HG03460 (cell line): ENCODE measurements at regions not wholly inside any gene's neighbourhood (a gene's known extent, or its start where the extent isn't known, plus 50 kb on each side); places are given as distances from the start of the nearest gene placed in this dataset.

Source experiments
- ATAC-seq: cut with Tn5 transposase; IDR thresholded peaks from one replicate; pipeline ENCODE4 v1.9.1; 2021; ENCODE audit not compliant: unreplicated experiment

DNA sequence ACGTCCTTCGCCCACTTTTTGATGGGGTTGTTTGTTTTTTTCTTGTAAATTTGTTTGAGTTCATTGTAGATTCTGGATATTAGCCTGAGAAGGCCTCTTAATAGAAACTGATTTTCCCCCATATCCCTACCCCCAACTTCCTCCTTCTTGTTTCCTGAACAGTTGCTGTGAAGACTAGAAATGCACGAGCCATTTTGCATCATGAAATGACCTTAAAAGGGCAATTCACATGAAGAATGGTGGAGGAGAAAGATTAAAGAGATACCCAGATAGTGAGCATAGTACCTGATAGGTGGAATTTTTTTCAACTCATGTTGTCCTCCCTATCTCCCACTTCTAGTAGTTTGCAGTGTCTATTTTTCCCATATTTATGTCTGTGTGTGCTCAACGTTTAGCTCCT, 55.2 kb upstream of the KCNH8 start:
- ATAC-seq = no peak

DNA sequence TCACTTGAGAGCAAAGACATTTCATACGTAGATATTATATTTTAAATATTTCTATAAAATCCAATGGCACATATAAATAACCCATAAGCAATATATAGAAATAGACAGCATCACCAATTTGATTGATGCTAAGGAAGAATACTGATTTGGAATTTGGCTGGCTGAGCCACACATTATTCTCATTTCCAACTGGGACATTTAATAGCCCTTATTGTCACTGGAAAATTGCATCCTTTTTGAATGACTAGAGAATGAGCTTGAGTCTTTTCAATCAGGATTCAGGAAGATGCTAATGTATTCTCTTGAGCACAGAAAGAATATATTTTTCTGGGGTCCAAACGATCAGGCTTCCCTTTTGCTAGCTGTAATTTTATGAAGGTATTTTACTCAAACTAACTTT, 70.9 kb upstream of the KCNH8 start:
- ATAC-seq = no peak

DNA sequence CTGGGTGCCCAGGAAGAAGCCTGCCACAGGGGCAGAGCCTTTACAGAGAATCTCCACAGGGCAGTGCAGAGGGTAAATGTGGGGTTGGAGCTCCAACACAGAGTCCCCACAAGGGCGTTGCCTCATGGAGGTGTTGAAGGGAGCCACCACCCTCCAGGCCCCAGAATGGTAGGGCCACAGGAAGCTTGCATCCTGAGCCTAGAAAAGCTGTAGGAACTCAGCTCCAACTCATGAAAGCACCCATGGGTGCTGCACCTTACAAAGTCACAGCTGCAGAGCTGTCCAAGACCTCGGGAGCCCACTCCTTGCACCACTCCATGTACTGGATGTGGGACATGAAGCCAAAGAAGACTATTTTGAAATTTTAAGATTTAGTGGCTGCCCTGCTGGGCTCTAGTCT, 73.3 kb upstream of the KCNH8 start:
- no peak for ATAC-seq

DNA sequence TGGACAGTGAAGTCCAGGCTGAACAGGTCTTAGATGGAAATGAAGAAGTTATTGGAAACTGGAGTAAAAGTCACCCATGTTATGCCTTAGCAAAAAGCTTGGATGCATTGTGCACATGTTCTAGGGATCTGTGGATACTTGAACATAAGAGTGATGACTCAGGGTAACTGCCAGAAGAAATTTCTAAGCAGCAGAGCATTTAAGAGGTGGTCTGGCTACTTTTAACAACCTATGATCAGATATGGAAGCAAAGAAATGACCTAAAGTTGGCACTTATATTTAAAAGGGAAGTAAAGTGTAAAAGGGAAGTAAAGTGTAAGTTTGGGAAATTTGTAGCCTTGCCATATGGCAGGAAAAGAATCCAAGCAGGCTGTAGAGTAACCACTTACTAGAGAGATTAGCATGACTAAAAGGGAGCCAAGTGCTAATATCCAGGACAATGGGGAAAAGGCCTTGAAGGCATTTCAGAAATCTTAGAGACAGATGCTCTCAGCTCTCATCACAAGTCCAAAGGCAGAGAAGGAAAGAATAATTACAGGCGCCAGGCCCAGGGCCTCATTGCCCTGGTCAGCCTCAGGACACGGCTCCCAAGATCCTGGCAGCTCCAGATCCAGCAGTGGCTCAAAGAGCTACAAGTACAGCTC, 73.9 kb upstream of the KCNH8 start:
- no peak for ATAC-seq

DNA sequence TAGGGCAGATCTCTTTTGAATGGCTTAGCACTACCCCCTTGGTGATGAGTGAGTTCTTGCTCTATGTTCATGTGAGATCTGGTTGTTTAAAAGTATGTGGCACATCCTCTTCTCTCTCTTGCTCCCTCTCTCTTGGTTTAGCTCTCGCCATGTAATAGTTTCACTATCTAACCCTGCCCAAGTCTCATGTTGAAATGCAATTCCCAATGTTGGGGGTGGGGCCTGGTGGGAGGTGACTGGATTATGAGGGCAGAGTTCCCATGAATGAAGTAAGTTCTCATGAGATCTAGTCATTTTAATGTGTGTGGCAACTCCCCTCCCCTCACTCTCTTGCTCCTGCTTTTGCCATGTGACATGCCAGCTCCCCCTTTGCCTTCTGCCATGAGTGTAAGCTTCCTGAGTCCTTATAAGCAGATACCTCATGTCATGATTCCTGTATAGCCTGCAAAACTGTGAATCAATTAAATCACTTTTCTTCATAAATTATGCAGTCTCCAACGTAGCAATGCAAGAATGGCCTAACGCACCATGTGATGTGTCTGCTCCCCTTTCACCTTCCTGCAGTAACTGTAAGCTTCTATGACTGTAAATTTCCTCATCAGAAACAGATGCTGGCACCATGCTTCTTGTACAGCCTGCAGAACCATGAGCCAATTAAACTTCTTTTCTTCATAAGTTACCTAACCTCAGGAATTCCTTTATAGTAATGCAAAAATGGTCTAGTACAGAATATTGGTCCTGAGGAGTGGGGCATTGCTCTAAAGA, 74.8 kb upstream of the KCNH8 start:
- no peak for ATAC-seq

DNA sequence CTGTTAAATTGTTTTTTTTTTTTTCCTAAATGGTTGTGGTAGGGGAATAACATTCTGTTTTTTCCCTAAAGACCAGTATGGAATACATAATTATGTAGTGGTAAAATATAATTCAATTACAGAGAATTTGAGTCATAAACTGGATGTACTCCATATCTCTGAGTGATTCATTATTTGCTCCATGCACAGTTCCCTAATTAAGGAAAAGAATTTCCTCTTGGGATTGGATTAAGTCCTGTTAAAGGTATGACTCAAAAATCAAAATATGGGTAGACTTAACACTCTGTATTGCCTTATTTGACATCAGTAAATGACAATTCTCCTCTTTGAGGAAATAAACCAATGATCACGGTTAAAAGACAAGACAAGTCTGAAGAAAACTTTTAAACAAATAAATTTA, 78.0 kb upstream of the KCNH8 start:
- no peak for ATAC-seq

DNA sequence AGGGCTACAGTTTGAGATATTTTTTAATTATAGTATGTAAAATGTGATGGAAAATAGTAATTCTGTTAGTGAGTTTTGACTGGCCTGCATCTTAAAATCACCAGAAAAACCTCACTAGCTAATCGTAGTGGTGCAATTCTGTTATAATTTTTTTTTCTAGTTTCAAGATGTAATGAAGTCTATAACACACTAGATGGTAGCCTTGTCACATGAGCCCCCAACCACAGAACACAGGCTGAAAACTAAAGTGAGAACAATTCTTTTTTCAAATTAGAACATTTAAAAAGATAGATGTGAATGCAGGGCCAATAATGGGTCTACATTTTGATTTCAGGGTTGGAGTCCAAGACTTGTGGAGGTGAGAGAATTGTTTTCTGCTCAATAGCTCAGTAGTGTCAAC, 83.3 kb upstream of the KCNH8 start:
- no peak for ATAC-seq

DNA sequence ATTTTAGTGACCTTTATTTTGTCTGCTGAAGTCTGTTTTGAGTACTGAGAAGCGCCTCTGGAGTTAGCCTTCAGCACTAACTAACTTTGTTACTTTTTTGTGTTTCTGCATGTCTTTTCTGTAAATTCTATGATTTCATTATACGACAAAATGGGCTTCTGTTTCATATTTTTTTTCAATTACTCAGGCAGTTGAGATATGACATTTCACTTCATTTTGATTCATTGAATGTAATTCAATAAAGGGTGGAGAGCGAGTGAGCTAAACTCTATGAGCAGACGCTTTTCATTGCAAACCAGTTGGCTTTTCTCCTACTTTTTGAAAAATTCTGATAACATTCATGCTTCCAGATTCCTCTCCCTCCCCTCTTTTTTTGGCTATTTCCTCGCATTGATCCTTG, 84.4 kb upstream of the KCNH8 start:
- ATAC-seq = no peak

DNA sequence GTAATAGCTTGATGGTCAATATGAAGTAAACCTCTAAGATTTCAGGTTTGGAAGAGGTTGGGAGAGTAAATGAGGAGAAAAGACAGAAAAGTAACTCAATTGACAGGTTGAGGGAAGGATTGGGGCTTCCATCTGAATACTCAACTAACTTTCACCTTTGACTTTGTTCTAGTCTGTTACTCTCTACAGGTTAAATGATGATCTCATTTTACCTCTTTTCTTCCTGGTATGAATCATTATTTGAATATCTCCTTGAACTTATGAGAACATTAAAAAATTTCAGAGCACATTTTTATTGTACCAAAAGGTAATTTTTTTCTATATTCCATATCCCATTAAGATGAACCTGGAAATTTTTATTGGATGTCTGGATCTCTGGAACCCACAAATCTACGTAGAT, 87.9 kb upstream of the KCNH8 start:
- ATAC-seq = no peak

DNA sequence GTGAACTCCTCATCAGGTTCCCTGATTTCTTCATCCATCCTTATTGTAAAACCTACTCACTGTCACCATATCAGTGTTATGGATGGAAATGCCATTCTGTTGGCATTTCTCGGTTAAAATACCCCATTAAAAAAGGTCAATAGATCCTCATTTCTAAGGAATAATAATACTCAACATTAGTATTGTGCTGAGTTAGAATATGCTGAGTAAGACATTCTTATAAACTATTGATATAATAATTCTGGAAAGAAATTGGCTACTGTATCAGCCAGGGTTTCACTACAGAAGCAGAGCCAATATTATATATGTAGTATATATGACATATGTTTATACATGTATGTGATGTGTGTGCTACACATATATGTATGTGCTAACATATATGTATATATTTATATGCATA, 95.4 kb upstream of the KCNH8 start:
- no peak for ATAC-seq

DNA sequence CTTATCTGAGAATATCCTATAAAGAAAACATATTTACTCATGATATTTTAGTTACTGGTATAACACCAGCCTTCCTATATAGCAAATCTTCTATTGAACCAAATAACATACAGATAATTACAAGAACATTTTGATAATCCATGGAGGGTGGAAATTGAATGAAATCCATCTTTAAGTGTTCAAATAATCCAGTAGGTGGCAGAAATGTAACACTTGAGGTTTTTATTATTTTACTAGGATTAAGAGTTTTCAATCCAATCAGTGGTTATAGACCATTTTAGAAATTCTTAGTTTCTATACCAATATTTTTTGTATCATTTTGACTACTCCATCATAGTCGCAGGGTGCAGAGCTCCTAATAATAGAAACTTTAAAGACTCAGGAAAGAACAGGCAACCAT, 101.9 kb upstream of the KCNH8 start:
- ATAC-seq = no peak

DNA sequence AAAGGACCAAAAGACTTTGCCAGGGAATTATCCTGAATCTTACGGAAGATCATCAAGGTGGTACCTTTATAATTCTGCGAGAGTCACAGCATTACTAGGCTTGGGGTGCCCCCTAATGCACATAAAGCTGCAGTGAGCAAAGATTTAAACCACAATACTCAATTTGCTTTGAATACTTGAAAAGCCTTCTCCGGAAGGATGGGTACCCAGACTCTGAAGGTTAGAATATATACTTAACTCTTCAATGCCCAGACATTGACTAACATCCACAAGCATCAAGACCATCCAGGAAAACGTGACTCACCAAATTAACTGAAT, 117.8 kb upstream of the KCNH8 start:
- ATAC-seq = no peak

DNA sequence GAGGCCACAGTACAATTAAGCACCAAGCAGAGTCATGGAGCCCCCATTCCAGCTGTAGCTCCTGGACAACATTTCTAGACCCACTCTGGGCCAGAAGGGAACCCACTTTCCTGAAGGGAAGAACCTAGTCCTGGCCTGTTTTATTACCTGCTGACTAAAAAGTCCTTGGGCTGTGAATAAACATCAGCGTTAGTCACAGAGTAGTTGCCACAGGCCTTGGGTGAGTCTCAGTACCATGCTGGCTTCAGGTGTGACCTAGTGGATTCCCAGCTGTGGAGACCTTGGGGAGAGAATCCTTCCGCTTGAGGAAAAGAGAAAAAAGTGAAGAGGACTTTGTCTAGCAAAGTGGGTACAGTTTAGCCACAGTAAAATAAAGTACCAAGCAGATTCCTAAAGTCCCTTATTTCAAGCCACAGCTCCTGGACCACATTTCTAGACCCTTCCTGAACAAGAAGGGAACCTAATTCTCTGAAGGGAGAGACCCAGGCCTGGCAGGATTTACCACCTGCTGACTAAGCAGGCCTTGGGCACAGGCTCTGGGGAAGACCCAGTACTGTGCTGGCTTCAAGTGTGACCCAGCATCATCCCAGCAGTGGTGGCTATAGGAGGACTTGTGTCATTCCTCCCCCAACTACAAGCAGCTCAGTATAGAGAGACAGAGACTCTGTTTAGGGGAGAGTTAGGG, 118.3 kb upstream of the KCNH8 start:
- no peak for ATAC-seq

DNA sequence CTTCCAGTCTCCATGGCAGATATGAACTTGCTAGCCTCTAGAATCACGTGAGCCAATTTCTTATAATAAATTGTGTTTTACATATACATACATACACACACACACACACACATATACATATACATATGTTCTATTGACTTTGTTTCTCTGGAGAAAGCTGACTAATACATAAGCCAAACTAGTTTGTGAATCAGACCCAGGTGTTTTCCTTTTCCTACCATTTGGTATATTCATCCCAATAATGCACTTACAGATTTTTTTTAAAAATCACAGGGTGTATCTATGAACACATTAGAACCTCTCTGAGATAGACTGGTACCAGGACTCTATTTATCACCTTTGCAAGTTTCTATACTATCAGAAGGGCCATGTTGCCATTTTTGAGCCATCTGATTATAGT, 122.9 kb upstream of the KCNH8 start:
- ATAC-seq = no peak

DNA sequence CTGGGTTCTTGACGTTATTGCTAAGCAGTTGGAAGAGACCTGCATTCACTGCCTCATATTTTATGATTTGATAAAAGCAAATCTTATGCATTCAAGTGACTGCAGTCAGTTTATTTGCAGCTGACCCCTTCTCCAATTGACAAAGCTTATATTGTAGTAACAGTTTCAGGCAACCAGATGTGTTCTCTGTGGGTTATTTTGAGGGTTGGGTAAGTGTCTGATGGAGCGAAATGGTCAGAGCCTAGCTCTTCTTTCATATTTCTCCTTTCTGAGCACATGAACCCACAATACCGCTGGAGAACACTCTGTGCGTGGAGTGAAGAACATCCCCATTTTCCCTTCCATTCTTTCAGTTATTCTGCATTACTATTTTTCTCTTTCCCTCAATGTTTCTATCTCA, 125.8 kb upstream of the KCNH8 start:
- ATAC-seq = no peak

DNA sequence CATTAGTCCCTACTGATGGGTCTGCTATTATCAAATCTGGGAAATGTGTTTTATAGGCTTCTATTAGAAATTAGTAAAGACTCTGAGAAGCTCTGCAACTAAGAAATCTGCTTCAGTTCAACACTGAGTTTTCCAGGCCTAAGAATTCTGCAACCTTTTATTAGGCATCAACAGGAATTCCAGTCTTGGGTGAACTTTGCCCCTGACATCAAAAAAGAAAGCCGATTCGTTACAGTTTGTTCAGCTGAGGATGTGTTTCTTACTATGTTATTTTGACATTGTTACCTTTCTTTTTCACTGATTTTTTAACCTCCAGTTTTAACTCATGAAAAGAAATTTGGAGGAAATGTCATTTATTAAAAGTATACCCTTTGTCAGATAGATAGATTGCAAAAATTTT, 131.5 kb upstream of the KCNH8 start:
- ATAC-seq = no peak

DNA sequence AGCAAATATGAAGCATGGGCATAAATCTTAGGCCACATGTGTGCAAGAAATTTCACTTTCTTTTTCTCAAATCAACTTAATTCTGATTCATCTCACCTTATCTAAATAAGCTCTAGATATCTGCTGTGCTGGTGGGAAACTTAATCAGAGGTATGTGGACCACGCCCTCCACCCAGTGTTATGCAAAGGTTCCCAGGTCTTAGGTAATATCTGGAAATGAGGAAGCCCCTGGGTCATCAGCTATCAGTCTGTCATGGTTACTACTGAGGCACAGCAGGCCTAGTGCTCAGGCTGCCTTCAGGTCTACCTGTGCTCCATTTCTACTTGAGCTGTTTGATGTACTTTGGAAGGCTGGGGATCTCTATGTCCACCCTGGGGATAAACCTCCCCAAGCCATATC, 134.4 kb upstream of the KCNH8 start:
- ATAC-seq = no peak

DNA sequence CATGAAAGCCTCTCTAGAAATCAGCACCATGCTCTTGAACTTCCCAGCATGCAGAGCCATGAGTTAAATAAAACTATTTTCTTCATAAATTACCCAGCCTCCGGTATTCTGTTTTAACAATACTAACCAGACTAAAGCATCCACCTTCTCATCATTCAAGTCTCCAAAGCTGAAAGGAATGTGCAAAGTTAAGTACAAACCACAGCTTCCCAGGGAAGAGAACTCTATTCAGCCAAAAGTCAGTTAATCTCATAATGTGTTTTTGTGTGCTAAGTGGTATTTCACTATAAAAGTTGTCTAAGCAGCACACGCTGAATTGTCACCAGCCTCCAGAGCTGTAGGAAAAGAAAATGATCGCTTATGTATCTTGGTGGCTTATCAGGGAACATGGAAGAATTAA, 135.5 kb upstream of the KCNH8 start:
- ATAC-seq = no peak

DNA sequence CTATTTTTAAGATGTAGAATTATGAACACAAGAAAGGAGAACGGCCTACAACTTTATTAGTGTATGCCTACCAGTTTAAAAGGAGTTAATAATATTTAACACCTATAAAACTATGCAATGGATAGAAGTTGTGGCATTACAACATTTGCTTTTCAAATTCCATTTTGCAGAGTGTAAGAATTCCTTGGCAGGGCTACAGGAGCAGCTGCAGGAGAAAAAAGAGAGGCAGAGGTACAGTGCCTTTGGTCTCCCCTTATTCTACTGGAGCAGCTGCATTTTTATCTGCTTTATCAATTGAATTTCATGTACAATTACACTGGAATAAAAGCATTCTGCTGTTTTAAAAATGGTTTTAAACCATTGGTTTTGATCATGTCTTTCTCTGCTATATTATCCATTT, 145.7 kb upstream of the KCNH8 start:
- no peak for ATAC-seq

DNA sequence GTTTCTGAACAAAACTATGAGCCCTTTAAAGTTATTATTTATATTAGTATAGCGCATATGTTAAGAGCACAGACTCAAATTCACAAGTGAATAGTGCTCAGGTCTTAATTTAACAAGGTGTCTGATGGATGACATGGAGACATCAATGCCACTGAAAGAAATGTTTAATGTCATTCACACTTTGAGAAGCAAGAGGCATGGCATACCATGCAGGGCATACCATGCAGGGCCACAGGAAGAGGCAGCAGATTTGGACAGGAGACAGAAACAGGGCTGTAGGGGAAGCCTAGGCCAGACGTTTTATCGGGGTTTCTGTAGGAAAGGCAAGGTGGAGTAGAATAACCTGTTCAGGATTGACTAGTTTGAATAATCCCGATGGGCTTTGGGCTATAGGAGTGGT, 150.2 kb upstream of the KCNH8 start:
- ATAC-seq = no peak

DNA sequence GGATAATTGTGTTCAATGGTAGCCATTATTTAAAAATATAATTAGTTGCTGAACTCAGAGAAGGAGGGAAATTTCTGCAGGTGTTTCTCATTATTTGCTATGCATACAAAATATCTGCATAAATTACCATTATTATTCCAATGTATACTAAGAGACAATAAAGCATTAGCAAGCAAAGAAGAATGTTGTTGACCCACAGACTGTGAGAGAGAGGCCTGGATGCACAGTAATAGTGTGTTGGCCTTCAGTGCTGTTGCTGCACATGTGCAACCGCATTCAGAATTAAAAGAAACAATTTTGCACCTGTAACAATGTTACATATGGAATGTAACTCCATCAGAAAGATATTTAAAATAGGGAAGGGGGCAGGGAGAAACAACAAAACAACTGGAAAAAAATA, 155.6 kb upstream of the KCNH8 start:
- ATAC-seq = no peak

DNA sequence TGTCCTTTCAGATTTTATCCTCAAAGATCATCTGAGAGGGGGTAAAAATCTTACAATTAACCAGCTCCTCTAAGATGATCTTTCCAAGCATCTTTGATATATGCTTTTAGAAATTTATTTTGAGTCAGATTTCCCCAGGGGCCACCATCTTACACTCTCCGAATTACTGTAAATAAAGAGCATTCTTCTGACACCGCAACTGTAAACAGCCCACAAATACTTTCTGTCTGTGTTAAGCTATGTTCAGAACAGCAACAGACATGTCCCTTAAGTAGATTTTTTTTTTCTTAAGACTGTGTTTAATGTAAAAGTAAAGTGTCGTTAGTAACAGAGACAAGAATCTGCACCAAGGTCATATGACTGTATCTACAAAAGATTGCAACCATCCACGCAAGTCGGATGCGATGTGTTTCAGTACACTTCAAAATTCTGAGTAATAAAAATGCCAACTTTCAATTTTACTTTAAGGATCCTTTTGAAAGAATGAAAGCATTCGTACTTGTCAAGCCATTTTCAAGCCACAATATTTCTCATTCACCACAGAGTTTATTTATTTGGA, 159.0 kb upstream of the KCNH8 start:
- no peak for ATAC-seq
